Stomach (tissue), 4 donors: ENCODE measurements at regions not wholly inside any gene's neighbourhood (a gene's known extent, or its start where the extent isn't known, plus 50 kb on each side); places are given as distances from the start of the nearest gene placed in this dataset.

ENCODE experiments used
- CTCF ChIP-seq, 7 experiments: fragments of 450-650 bp in 4 of 7; fragments of 200-600 bp in 3 of 7; sonication (generic) in 3 of 7; IDR thresholded peaks; one replicate each; pipeline ENCODE4 v1.5.1; 2016 to 2019; ENCODE audit warnings: antibody characterized with exemption in 7 of 7, control low read depth in 2 of 7, mild to moderate bottlenecking in 1 of 7
- EP300 ChIP-seq: sonication (generic); formaldehyde crosslinking; IDR thresholded peaks from one replicate; pipeline ENCODE4 v1.6.1; 2017; ENCODE audit warnings: antibody characterized with exemption
- POLR2A ChIP-seq, 4 donors: fragments of 450-650 bp; IDR thresholded peaks; one replicate each; pipeline ENCODE4 v1.6.1; 2016; ENCODE audit warnings: antibody characterized with exemption in 4 of 4, control low read depth in 2 of 4, mild to moderate bottlenecking in 1 of 4, moderate library complexity in 1 of 4
- POLR2AphosphoS5 ChIP-seq, 3 donors: sonication (generic); formaldehyde crosslinking; IDR thresholded peaks; one replicate each; pipeline ENCODE4 v1.6.1; 2016; ENCODE audit warnings: antibody characterized with exemption in 3 of 3

- no peak for TF ChIP-seq CTCF (IDR thresholded peaks at IDR 0.05)
- TF ChIP-seq POLR2AphosphoS5 (IDR thresholded peaks at IDR 0.05) = no peak
- TF ChIP-seq POLR2A (IDR thresholded peaks at IDR 0.05) = no peak
- TF ChIP-seq EP300 = no peak
Observed at GRCh38 chr1:192024881-192025280, 133.4 kb upstream of the RGS18 start.
